NCI-H226 (cell line): ENCODE measurements at regions not wholly inside any gene's neighbourhood (a gene's known extent, or its start where the extent isn't known, plus 50 kb on each side); places are given as distances from the start of the nearest gene placed in this dataset.

ENCODE experiments used
- DNase-seq: peaks from one replicate; pipeline ENCODE4 v3.0.0-alpha.2; 2015

GRCh38 chr14:42869681-42870080 lies 1263.0 kb downstream of the LRFN5 start:
- peak; percentile 31 for DNase-seq

GRCh38 chr14:42862114-42862513 lies 1255.4 kb downstream of the LRFN5 start:
- DNase-seq: no peak

- DNase-seq: no peak
Observed at GRCh38 chr14:42860371-42860770, 1253.7 kb downstream of the LRFN5 start.

- DNase-seq: no peak
Observed at GRCh38 chr14:42856106-42856505, 1249.4 kb downstream of the LRFN5 start.

GRCh38 chr14:42855085-42855484 lies 1248.4 kb downstream of the LRFN5 start:
- no peak for DNase-seq

DNA sequence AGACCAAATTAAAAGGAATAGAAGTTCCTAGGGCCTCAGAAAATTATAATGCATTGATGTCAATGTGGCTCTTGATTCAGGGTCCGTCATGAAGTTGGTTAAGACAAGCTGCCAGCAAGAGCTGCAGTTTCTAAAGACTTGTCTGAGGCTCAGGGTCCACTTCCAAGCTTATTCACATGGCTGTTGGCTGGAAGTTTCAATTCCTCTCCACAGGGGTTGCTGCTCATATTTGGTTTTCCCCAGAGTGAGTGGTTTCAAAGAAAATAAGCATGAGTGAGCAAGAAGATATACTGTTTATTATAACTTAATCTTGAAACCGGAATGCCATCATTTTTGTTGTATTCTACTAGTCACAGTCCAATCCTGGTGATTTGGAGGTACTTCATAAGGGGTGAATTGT lies 1247.4 kb downstream of the LRFN5 start:
- no peak for DNase-seq

GRCh38 chr14:42848652-42849051 lies 1242.0 kb downstream of the LRFN5 start:
- DNase-seq: no peak

- no peak for DNase-seq
Observed at GRCh38 chr14:42814817-42815216, 1208.1 kb downstream of the LRFN5 start.

DNA sequence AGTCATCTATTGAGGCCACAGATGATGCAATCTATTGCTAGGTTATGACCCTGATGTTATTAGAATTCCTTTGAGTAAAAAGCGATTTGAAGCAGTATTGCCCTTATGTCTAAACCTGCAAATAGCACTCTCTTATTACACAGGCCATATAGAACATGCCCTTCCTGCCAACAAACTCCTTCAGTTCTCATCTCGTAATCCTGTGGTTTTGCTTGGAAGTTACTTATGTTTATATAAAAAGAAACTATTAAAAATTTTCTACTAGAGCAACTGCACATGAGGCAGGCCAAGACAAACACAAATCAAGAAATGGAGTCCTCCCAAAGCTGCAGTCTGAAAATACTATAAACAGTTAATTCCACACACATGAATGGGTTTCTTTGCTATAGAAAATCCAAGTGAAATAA lies 1200.2 kb downstream of the LRFN5 start:
- DNase-seq: no peak

GRCh38 chr14:42804141-42804540 lies 1197.5 kb downstream of the LRFN5 start:
- DNase-seq: no peak

GRCh38 chr14:42802346-42802745 lies 1195.7 kb downstream of the LRFN5 start:
- no peak for DNase-seq

DNA sequence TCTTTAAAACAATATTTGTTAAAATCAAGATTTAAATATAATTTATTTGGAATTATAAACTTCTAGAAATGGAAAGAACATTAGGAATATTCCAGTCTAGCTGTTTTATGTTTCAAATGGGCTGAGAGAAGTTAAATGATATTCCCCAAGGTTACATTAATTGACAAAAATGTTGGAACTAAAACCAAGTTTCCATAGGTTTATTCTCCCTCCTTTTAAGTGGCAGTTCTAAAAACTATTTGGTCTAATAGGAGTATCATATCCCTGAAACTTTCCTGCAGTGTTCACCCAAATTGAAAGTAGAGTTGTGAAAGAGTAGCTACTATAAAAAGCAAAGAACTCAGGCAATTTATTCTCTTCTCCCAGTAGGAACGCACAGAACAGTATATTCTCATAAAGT lies 1185.5 kb downstream of the LRFN5 start:
- DNase-seq: no peak

GRCh38 chr14:42782754-42783153 lies 1176.1 kb downstream of the LRFN5 start:
- no peak for DNase-seq

GRCh38 chr14:42778984-42779383 lies 1172.3 kb downstream of the LRFN5 start:
- DNase-seq: no peak

GRCh38 chr14:42750771-42751170 lies 1144.1 kb downstream of the LRFN5 start:
- DNase-seq: no peak

DNA sequence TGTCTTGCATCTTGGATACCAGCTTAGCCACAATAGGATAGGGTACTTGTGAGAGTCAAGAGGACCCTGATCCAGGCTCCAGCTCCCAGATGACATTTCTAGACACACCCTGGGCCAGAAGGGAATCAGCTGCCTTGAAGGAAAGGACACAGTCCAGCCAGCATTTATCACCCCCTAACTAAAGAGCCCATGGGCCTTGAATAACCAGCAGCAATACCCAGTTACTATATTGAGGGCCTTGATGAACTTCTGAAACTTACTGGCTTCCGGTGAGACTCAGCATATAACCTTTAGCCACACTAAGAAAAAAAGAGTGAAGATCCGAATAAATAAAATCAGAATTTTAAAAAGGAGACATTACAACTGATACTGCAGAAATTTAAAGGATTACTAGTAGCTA lies 1135.4 kb downstream of the LRFN5 start:
- no peak for DNase-seq

DNA sequence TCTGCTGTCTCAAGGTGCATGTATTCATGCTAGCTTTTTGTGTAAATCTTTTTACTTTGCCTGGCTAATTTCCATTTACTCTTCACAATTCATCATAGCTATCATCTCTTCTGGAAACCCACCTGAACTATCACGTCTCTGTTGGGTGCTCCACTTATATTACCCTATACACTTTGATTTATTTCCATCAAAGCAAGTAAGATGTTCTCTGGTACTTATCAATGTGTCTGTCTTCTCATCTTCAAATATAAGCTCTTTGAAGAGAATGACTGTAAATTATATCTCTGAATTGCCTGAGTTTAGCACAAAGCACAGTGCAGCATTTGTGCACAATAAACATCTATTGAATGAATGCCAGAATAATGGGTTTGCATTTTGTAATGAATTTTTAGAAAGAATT lies 1129.7 kb downstream of the LRFN5 start:
- DNase-seq: no peak

GRCh38 chr14:42734041-42734440 lies 1127.4 kb downstream of the LRFN5 start:
- DNase-seq: no peak

DNA sequence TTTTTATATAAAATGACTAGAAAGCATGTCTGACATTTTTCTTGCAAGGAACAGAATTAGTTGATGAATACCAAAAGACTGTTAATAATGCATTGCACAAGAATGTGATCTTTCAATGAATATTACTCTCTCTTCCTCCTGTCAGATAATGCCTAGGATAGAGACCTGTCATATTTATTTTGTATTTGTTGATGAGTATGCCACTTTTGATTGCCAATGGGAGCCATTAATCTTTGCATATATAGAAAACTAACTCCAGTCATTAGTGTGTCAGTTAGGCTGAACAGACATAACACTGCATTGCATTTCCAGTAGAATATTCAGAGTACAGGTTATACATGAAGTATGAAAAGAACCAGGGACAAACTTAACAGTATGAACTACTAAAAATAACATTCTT lies 1125.3 kb downstream of the LRFN5 start:
- DNase-seq: no peak

DNA sequence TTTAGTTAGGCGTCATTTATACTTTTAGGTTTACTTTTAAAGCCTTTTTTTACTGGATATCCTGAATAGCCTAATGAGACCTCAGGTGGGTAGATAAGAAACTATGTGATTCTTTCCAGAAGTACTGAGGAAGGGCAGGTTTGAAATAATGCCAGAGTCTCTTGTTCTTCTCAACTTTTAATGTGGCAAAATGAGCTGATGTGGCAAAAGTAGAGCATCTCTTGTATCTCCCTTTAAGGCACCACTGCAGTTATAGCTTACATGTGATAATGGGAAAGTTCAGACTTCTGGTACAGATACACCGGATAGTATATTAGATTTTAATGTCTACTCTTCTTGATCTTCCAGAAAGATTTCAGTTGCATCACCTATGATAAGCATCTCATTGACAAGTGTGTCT lies 1124.8 kb downstream of the LRFN5 start:
- no peak for DNase-seq

- DNase-seq: no peak
Observed at GRCh38 chr14:42729681-42730080, 1123.0 kb downstream of the LRFN5 start.

DNA sequence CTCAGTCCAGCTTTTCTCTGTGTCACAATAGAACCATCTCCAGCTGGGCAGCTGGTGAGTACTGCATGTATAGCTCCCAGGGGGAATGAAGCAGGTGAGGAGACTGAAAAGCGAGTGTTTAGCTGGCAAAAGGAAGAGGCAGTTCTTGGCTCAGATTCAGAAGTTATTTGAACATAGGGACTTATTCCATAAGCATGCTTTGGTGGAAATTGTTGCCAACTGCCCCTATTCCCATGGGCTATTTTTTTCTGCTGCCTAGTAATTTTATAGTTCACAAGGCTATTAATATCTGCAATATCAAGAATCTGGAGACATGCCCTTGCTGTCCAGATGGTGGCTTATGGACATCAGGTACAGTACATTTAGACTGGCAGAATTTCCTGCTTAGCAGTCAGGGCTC lies 1112.7 kb downstream of the LRFN5 start:
- DNase-seq: no peak

- DNase-seq: peak; percentile 53
Observed at GRCh38 chr14:42715316-42715715, 1108.6 kb downstream of the LRFN5 start.

DNA sequence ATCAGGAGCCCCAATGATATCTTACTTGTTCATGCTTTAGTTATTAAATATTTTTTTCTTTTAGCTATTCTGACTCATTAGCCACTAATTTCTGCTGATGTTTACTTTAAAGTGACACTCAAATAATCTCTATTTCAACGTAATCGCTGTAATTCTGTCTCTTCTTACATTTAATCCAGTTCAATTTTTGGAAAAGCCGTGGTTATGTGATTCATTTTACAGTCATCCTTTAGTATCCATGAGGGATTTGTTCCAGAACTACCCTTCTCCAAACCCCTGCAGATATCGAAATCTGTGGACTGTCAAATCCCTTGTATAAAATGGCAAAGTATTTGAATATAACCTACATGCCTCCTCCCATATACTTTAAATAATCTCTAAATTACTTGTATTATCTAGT lies 1103.4 kb downstream of the LRFN5 start:
- no peak for DNase-seq

- DNase-seq: no peak
Observed at GRCh38 chr14:42703501-42703900, 1096.8 kb downstream of the LRFN5 start.

- DNase-seq: no peak
Observed at GRCh38 chr14:42687421-42687820, 1080.7 kb downstream of the LRFN5 start.
